Activated CD4-positive, CD25-positive, alpha-beta regulatory T cell treated with anti-CD3 and anti-CD28 coated beads, Interleukin-2, amount 50 U/mL, for 24 hours (primary cell): ENCODE measurements at regions not wholly inside any gene's neighbourhood (a gene's known extent, or its start where the extent isn't known, plus 50 kb on each side); places are given as distances from the start of the nearest gene placed in this dataset.

ENCODE experiments used
- ATAC-seq, 2 donors: fragments of 150-1000 bp; cut with Tn5 transposase; one replicate each; pipeline ENCODE4 v1.10.0; 2021; ENCODE audit warnings: mild to moderate bottlenecking in 1 of 2, moderate library complexity in 1 of 2

DNA sequence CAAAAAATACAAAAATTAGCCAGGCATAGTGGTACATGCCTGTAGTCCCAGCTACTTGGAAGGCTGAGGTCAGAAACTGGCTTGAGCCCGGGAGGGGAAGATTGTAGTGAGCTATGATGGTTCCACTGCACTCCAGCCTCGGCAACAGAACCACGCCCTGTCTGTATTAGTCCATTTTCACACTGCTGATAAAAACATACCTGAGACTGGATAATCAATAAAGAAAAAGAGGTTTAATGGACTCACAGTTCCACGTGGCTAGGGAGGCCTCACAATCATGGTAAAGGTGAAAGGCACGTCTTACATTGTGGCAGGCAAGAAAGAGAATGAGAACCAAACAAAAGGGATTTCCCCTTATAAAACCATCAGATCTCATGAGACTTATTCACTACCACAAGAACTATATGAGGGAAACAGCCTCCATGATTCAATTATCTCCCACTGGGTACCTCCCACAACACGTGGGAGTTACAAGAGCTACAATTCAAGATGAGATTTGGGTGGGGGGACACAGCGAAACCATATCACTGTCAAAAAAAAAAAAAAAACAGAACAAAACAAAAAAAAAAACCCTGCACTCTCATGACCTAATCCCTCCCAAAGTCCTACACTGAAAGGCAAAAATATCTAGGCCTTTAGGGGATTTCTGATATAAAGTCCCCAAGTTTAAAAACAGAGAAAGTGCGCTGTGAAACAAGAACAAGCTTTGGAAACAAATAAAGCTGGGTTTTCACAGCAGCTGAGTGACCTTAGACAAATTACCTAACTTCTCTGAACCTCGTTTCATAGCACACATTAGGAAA, 224.7 kb downstream of the IGSF11 start:
- peak; percentile 17 to 24 for ATAC-seq

DNA sequence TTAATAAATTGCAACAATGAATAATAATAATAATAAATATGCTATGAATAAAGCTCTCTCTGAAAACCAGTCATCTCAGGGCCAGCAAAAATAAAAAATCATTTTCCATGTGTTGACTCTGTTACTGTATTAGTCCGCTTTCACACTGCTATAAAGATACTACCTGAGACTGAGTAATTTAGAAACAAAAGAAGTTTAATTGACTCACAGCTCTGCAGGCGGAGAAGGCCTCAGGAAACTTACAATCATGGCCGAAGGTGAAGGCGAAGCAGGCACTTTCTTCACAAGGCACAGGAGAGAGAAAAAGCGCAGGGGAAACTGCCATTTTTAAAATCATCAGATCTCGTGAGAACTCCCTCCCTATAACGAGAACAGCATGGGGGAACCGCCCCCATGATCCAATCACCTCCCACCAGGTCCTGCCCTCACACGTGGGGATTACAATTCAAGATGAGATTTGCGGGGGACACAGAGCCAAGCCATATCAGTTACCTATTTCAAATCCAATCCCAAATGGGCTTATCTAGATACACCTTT, 224.1 kb downstream of the IGSF11 start:
- peak in 1 of 2 donors; percentile 7 for ATAC-seq

DNA sequence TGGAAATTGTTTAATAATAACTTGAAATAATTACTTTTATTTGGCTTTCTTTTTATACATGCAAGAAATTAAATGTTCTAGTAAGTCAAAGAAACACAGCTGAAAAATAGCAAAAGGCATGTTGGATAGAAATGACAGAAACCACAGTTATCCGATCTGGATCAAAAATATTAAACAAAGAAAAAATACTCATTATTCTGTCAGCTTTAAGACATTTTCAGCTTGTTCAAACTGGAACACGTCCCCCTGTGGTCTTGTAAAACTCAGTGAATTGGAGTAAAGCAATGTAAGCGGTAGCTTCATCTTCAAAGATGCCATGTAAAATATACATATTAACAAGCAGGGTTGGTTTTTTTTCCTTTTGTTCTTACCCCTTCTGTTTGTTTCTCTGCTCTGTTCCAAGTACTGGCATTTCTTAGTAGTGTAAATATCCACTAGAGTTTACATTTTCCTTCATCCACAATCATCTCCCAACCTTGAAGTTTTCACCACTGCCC, 223.4 kb downstream of the IGSF11 start:
- ATAC-seq: no peak

DNA sequence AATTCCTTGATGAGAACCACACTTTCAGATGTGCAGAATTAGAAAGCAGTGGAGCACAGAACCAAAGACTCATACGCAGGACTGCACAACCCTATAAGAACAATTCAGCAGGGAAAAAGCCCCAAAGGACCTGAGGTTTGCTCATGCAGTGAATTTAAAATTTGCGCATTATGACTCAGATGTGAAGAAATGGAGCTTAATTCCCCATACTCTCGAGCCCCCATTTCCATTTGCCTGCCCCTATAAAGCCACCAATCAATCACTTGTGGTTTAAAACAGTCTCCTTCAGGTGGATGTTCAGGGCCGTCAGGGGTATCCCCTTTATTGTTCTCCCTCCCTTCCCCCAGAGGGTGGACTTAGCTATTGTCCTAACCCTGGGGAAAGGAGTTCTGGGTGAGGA, 221.2 kb downstream of the IGSF11 start:
- ATAC-seq: no peak

DNA sequence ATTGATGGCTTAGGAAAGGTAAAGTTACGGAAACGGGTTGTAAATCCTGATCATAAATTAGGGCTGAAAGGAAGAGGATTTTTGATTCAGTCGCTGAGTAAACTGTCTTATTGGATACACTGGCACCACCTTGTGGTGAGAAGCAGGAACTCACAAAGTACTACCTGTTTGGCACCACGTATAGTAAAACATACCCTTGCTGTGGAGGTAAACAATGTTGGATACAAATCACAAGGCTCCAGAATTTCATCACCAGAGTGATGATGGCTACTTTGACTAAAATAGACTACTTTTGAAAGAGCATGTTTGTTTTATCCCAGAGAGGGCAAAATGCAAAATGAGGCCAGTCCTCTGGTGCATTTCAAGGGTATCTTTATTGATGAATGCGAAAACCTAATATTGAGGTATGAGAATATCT, 216.9 kb downstream of the IGSF11 start:
- no peak for ATAC-seq

DNA sequence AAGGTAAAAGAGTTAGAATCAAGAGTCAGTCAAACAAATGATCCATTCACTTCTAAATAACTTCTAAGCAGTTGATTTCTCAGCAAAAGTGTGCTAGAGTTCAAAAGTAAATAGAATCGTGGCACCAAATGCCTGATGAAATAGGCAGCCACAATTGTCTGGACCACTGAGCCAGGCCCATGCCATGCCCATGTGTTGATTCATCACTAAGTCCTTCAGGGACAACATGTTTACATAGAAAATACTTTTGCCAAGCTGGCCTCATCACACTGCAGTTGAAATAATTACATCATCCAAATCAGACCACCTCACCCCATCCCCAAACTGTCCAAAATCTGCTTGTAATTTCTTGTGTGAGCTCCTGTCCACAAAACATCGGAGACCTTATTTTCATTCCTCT, 216.3 kb downstream of the IGSF11 start:
- ATAC-seq: no peak

DNA sequence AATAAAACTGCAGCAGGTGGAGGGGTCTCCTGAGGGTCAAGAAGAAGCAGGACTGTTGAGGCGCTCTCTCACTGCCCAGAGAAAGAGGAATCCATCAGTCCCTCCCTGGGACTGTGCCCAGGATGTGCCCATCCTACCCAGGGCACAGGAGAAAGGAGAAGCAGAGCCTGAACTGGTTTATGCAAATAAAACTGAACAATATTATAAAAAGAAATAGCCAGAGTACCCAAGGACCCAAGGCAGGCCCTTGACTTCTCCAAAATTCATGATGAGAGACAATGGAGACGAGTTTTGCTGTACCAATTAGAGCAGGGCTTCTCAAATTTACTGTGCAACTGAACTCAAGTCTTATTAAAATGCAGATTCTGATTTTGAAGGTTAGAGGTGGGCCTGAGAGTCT, 211.0 kb downstream of the IGSF11 start:
- ATAC-seq: no peak

DNA sequence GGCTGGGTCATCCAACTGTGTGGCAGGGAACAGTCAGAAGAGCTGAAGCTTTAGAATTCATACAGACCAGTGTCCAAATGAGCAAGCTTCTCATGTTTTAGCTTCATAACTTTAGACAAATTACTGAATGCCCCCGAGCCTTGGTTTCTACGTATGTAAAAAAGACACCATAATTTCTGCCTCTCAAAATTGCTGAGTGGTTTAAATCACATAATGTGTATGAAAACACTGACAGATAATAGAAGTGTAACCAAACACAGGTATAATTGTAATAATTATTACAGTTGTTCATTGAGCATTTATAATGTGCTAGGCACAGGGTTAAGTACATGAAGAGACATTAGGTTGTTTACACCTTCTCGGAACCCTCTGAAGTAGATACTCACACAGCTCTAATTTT, 207.2 kb downstream of the IGSF11 start:
- no peak for ATAC-seq

DNA sequence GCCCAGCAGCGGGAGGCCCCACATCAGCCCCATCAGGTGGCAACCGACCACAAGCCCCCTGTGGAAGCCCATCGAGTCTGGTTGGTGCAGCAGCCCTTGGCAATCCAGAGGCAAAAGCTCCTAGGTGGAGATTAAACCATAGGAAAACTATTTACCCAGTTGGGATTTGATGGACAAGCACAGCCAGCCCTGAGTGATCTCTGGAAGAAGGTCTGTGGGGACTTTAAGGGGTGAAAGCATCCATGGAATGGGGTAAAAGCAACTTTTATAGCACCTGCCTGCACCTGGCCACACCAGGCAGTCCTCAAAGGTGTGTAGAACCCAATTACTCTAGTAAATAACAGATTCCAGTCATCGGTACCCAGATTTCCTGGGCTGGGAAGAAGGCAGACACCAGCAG, 206.3 kb downstream of the IGSF11 start:
- no peak for ATAC-seq

DNA sequence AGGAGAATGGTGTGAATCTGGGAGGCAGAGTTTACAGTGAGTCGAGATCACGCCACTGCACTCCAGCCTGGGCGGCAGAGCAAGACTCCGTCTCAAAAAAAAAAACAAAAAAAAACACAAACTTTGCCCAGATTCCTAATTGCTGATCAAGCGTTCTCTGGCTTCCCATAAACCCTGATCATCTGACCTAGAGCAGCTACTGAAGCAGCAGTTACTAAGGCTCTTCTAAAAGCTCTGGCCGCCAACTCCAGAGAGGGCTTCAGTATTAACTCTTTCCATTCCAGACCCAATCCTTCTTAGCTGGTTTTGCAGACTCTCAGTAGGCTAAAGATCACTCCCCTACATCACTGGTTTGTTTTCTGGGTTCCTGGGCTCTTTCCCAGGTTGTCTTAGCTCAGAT, 201.6 kb downstream of the IGSF11 start:
- no peak for ATAC-seq

DNA sequence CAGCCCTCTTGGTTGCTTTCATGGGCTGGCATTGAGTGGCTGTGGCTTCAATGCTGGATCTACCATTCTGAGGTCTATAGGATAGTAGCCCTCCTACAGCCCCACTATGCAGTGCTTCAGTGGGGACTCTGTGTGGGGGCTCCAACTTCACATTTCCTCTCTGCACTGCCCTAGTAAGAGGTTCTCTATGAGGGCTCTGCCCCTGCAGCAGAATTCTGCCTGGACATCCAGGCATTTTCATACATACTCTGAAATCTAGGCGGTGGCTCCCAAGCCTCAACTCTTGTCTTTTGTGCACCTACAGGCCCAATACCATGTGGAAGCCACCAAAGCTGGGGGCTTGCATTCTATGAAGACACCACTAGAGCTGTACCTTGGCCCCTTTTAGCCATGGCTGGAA, 195.8 kb downstream of the IGSF11 start:
- ATAC-seq: no peak

DNA sequence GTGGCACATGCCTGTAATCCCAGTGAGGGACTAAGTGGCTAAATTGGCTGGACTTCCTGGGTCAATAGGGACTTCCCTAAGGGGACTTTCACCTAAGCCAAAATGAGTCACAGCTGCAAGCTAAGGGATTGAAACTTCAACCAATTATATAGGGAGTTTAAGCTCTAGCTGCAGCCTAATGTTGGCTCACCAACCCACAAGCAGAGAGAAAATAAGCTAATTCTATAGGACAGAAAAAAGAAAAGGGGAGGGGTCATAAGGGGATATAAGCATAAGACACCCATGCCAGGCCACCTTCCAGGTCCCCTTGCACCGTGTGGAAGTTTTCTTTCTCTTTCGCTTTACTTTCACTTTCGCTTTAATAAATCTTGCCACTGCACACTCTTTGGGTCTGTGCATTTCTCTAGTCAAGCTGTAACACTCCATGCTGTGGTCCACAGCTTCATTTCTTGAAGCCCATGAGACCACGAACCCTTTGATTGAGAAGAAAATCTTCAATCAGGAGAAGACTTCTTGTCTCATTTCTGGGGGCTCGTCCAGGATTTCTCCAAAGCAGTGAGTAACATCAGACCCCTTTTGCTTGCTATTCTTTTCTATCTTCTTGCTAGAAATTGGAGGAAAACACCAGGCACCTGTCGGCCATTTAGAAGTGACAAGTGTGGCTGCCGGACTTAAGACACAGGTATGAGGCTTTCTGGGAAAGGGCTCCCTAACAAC, 192.3 kb downstream of the IGSF11 start:
- no peak for ATAC-seq

DNA sequence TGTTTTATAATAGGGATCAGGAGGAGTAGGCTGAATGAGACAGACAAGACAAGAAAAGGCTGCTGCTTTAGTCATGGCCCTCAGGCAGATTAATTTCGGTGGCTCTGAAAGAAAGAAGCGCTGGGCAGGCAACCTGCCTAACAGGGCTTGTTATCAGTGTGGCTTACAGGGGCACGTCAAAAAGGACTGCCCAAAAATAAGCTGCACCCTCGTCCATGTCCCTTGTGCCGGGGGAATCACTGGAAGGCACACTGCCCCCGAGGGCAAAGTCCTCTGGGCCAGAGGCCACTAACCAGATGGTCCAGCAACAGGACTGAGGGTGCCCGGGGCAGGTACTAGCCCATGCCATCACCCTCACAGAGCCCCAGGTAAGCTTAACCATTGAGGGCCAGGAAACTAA, 188.5 kb downstream of the IGSF11 start:
- no peak for ATAC-seq
